K562 (cell line): ENCODE measurements at regions not wholly inside any gene's neighbourhood (a gene's known extent, or its start where the extent isn't known, plus 50 kb on each side); places are given as distances from the start of the nearest gene placed in this dataset.

Experiments
- ATAC-seq: fragments of 200-7000 bp; cut with Tn5 transposase; 3 replicates; pipeline ENCODE4 v1.9.1; 2020; ENCODE audit warnings: moderate library complexity
- BruUV-seq: library from RNA; stranded (reverse); fragments of 400-500 nt; replicated peaks from 2 replicates; lab custom pipeline; 2021; lab: Mats Ljungman, UMichigan
- CTCF ChIA-PET: fragments of 300-600 bp; formaldehyde crosslinking; extraction: SDS; loops from one replicate; lab custom pipeline; 2021; ENCODE audit warnings: low intra/inter-chr PET ratio; lab: Yijun Ruan, JAX
- POLR2A ChIA-PET: fragments of 300-600, 350-650 bp; sonication (Branson Sonifier 250); formaldehyde crosslinking; extraction: SDS; loops from one replicate; lab custom pipeline; 2021; ENCODE audit warnings: antibody characterized with exemption, inconsistent platforms; lab: Yijun Ruan, JAX
- DNase-seq, 4 experiments: peaks; one replicate each; pipeline versions ENCODE4 v3.0.0 to v3.0.0-alpha.2; 2011 to 2018; ENCODE audit warnings: low spot score in 3 of 4, mixed read lengths in 3 of 4; ENCODE audit errors: extremely low read depth in 1 of 4
- FAIRE-seq: peaks from 2 replicates; lab custom pipeline; 2011; peaks lifted over from hg19 to GRCh38; lab: Jason Lieb, UNC
- H2AFZ ChIP-seq: 2 replicates; pipeline ENCODE4 v1.6.0; 2011; ENCODE audit warnings: low read depth, low read length, control low read depth, inconsistent platforms
- H3K27ac ChIP-seq: fragments of 200-600 bp; 3 replicates; pipeline ENCODE4 v1.8.0; 2011; ENCODE audit warnings: low read depth, mild to moderate bottlenecking, control low read depth, inconsistent platforms, low read length, moderate library complexity, mixed read lengths; ENCODE audit errors: extremely low read depth
- H3K27me3 ChIP-seq, 2 experiments: fragments of 300-600 bp in 1 of 2; 2 replicates in 1 of 2; 3 replicates in 1 of 2; pipeline versions ENCODE4 v1.6.0 to v1.8.0; 2011; ENCODE audit warnings: inconsistent platforms in 2 of 2, low read length in 2 of 2, mild to moderate bottlenecking in 1 of 2, mixed read lengths in 1 of 2, moderate library complexity in 1 of 2; ENCODE audit not compliant: control insufficient read depth in 2 of 2, insufficient read depth in 2 of 2
- H3K36me3 ChIP-seq: fragments of 300-600 bp; 3 replicates; pipeline ENCODE4 v1.8.0; 2011; ENCODE audit warnings: mild to moderate bottlenecking, low read length, inconsistent platforms; ENCODE audit not compliant: control insufficient read depth, insufficient read depth
- H3K4me1 ChIP-seq, 2 experiments: fragments of 200-600 bp in 1 of 2; replicated peaks in 1 of 2; 2 replicates in 1 of 2; 3 replicates in 1 of 2; pipeline versions ENCODE4 v1.5.1 to v1.8.0; 2011; ENCODE audit warnings: inconsistent platforms in 2 of 2, low read length in 2 of 2, mild to moderate bottlenecking in 1 of 2, mixed read lengths in 1 of 2, moderate library complexity in 1 of 2; ENCODE audit not compliant: control insufficient read depth in 2 of 2, insufficient read depth in 2 of 2
- H3K4me2 ChIP-seq: 2 replicates; pipeline ENCODE4 v1.6.1; 2011; ENCODE audit warnings: low read length, control low read depth, inconsistent platforms, mixed read lengths; ENCODE audit not compliant: insufficient read depth
- H3K4me3 ChIP-seq: fragments of 200-600 bp; sonication (generic), shearing (Covaris generic); 2 replicates; pipeline ENCODE4 v1.5.1; 2016; ENCODE audit warnings: control low read depth, inconsistent platforms
- H3K79me2 ChIP-seq: fragments of 200-600 bp; 3 replicates; pipeline ENCODE4 v1.8.0; 2011; ENCODE audit warnings: low read length, inconsistent platforms; ENCODE audit not compliant: control insufficient read depth, insufficient read depth
- H3K9ac ChIP-seq, 2 experiments: 2 replicates each; pipeline versions ENCODE4 v1.6.0 to v1.6.1; 2011; ENCODE audit warnings: low read depth in 2 of 2, low read length in 2 of 2, control low read depth in 1 of 2, inconsistent platforms in 1 of 2, mild to moderate bottlenecking in 1 of 2, mixed read lengths in 1 of 2; ENCODE audit not compliant: insufficient read depth in 1 of 2
- H3K9me1 ChIP-seq: one replicate; pipeline ENCODE4 v1.6.0; 2011; ENCODE audit warnings: inconsistent platforms, mild to moderate bottlenecking, low read length, moderate library complexity; ENCODE audit not compliant: control insufficient read depth, insufficient read depth
- H3K9me3 ChIP-seq: replicated peaks from 2 replicates; pipeline ENCODE4 v1.5.1; 2011; ENCODE audit warnings: low read depth, low read length, inconsistent platforms; ENCODE audit not compliant: control insufficient read depth, insufficient read depth
- H4K20me1 ChIP-seq: replicated peaks from 2 replicates; pipeline ENCODE4 v1.6.1; 2011; ENCODE audit warnings: low read length, inconsistent platforms, mixed read lengths; ENCODE audit not compliant: control insufficient read depth, insufficient read depth
- FIP1L1 ChIP-seq: fragments of 200-400 bp; formaldehyde crosslinking; IDR thresholded peaks from 2 replicates; pipeline ENCODE4 v1.6.1; 2018; ENCODE audit warnings: mild to moderate bottlenecking, low read depth, low read length; ENCODE audit not compliant: poor library complexity, severe bottlenecking
- FOXK1 ChIP-seq: sonication (generic); formaldehyde crosslinking; IDR thresholded peaks from 2 replicates; pipeline ENCODE4 v1.8.0; 2022; ENCODE audit warnings: missing genetic modification reagents, mild to moderate bottlenecking, borderline replicate concordance
- HLTF ChIP-seq: fragments of 450-650 bp; IDR thresholded peaks from 2 replicates; pipeline ENCODE4 v1.6.1; 2016
- LARP7 ChIP-seq: fragments of 450-650 bp; IDR thresholded peaks from 2 replicates; pipeline ENCODE4 v1.6.1; 2016
- MAZ ChIP-seq, 2 experiments: fragments of 450-650 bp in 1 of 2; sonication (generic) in 1 of 2; formaldehyde crosslinking; IDR thresholded peaks in 1 of 2; conservative IDR thresholded peaks in 1 of 2; 2 replicates each; pipeline versions ENCODE4 v1.4.0 to v1.5.0; 2020; ENCODE audit warnings: mild to moderate bottlenecking in 1 of 2, missing genetic modification reagents in 1 of 2
- MTA2 ChIP-seq: fragments of 450-650 bp; IDR thresholded peaks from 2 replicates; pipeline ENCODE4 v1.6.1; 2016; ENCODE audit warnings: low read depth
- NFE2 ChIP-seq: IDR thresholded peaks from 2 replicates; pipeline ENCODE4 v1.6.1; 2014; ENCODE audit warnings: antibody characterized with exemption, low read depth
- NR2C2 ChIP-seq, 2 experiments: fragments of 200-800 bp in 1 of 2; sonication (Bioruptor generic) in 1 of 2; sonication (generic) in 1 of 2; formaldehyde crosslinking in 1 of 2; IDR thresholded peaks; 2 replicates each; pipeline versions ENCODE4 v1.6.1 to v1.8.0; 2016 to 2022; ENCODE audit warnings: mild to moderate bottlenecking in 1 of 2, missing compliant biosample characterization in 1 of 2, missing genetic modification characterization in 1 of 2, missing genetic modification reagents in 1 of 2
- PCBP2 ChIP-seq: fragments of 200-400 bp; formaldehyde crosslinking; IDR thresholded peaks from 2 replicates; pipeline ENCODE4 v1.6.1; 2018; ENCODE audit warnings: low read length, low read depth, mild to moderate bottlenecking, moderate library complexity; ENCODE audit not compliant: poor library complexity, severe bottlenecking
- RB1 ChIP-seq: fragments of 450-650 bp; IDR thresholded peaks from 2 replicates; pipeline ENCODE4 v1.6.1; 2017; ENCODE audit warnings: low read depth, mild to moderate bottlenecking
- SIN3A ChIP-seq, 2 experiments: fragments of 150-350 bp in 1 of 2; IDR thresholded peaks; 2 replicates each; pipeline ENCODE4 v1.6.1; 2011 to 2016; ENCODE audit warnings: borderline replicate concordance in 2 of 2, low read depth in 2 of 2, low read length in 2 of 2, mild to moderate bottlenecking in 2 of 2, moderate library complexity in 2 of 2; ENCODE audit not compliant: control insufficient read depth in 1 of 2
- STAG1 ChIP-seq: sonication (generic); formaldehyde crosslinking; IDR thresholded peaks from 2 replicates; pipeline ENCODE4 v1.5.0; 2020; ENCODE audit warnings: missing genetic modification reagents, borderline replicate concordance
- ZBTB1 ChIP-seq: sonication (generic); formaldehyde crosslinking; IDR thresholded peaks from 2 replicates; pipeline ENCODE4 v1.8.1; 2023; ENCODE audit warnings: missing genetic modification reagents, low read depth, mild to moderate bottlenecking, borderline replicate concordance
- ZNF436 ChIP-seq: fragments of 250-450, 450-650 bp; sonication (Bioruptor Pico); formaldehyde crosslinking; IDR thresholded peaks from 2 replicates; pipeline ENCODE4 v1.7.0; 2020; ENCODE audit warnings: mild to moderate bottlenecking
- ZNF518B ChIP-seq: fragments of 250-450 bp; sonication (Bioruptor Pico); IDR thresholded peaks from 2 replicates; pipeline ENCODE4 v1.5.0; 2021; ENCODE audit warnings: mild to moderate bottlenecking, moderate library complexity
- WGBS: fragments of 100-300 bp; shearing (Covaris generic); methylation state at CpG from one replicate; pipeline ENCODE4 v1.1.6; 2016; ENCODE audit warnings: low coverage, mixed read lengths; ENCODE audit not compliant: insufficient coverage; ENCODE audit errors: missing lambda C conversion rate; 5-methylcytosine and 5-hydroxymethylcytosine counted together
- in situ Hi-C: fragments of 300-500 bp; cut with MboI; formaldehyde crosslinking; loops from 4 replicates; pipeline ENCODE4 v1.15.0; 2018; ENCODE audit warnings: inconsistent platforms, mixed read lengths
- intact Hi-C: fragments of 100-400 bp; cut with micrococcal nuclease; formaldehyde crosslinking; loops from 2 replicates; pipeline ENCODE4 v1.14.2; 2022

DNA sequence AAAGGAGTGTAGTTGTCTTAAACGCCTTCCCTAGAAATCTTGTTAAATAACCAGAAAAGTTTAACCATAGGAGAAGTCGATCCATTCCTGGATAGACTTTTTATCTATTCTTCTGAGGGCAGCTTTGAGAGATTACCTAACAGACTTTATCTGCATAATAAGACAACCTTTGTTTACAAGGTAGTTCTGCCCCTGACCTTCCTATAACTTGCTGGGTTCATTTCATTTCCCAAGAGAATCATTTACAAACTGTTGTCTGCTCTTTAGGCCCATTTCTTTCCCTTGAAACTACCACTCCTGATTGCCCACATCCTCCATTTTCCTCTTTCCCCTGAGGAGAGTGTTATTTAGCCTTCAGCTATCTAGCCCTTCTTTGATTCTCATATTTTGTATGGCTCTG lies 65.9 kb upstream of the VPS13A start:
- H3K9ac ChIP-seq: no peak overlapping the region
- intact Hi-C loops: no loop called here
- no peaks in the 10 kb centered on the region for H3K9me3 ChIP-seq
- FAIRE-seq (no peak), DNase-seq (no peak), ATAC-seq (no peak)
- H3K9me1 ChIP-seq: no peaks in the 10 kb centered on the region
- CTCF ChIA-PET: no interaction called here
- H3K27me3 ChIP-seq: no peaks in the 10 kb centered on the region
- H3K4me1 ChIP-seq: no peaks in the 10 kb centered on the region
- POLR2A ChIA-PET: no interaction called here
- H3K36me3 ChIP-seq: no peaks in the 10 kb centered on the region
- no peak overlapping the region for H3K4me3 ChIP-seq
- 0% methylated on average over 2 of the region's 2 CpGs for WGBS
- H3K79me2 ChIP-seq: no peaks in the 10 kb centered on the region
- in situ Hi-C loops: no loop called here
- H3K4me2 ChIP-seq: no peak overlapping the region
- no peak overlapping the region for H2AFZ ChIP-seq
- BruUV-seq: no TSS peak
- TF ChIP-seq LARP7 (no peak), ZBTB1 (CRISPR knock-in tag) (no peak), FOXK1 (CRISPR knock-in tag) (no peak), RB1 (no peak), ZNF518B (CRISPR knock-in tag) (no peak), FIP1L1 (no peak), MTA2 (no peak), SIN3A (IDR thresholded peaks at IDR 0.05; ENCODE audit: borderline replicate concordance in 2 of 2, control insufficient read depth in 1 of 2, low read depth in 2 of 2, low read length in 2 of 2) (no peak), NR2C2 (CRISPR knock-in tag; IDR thresholded peaks at IDR 0.05) (no peak), NR2C2 (tag; IDR thresholded peaks at IDR 0.05) (no peak), STAG1 (CRISPR knock-in tag) (no peak), PCBP2 (no peak), HLTF (no peak), NFE2 (no peak), MAZ (CRISPR knock-in tag; conservative IDR thresholded peaks at IDR 0.05 in 1 of 2, IDR thresholded peaks at IDR 0.05 in 1 of 2) (no peak), ZNF436 (no peak)
- no peaks in the 10 kb centered on the region for H4K20me1 ChIP-seq
- H3K27ac ChIP-seq: no peak overlapping the region
